ENCODE measurements at regions not wholly inside any gene's neighbourhood (a gene's known extent, or its start where the extent isn't known, plus 50 kb on each side); places are given as distances from the start of the nearest gene placed in this dataset.
"Not testable (repeated sequence)": the region's sequence is repeated elsewhere in the genome, so short reads cannot be mapped to it uniquely, and the experiment has no call there.

DNA sequence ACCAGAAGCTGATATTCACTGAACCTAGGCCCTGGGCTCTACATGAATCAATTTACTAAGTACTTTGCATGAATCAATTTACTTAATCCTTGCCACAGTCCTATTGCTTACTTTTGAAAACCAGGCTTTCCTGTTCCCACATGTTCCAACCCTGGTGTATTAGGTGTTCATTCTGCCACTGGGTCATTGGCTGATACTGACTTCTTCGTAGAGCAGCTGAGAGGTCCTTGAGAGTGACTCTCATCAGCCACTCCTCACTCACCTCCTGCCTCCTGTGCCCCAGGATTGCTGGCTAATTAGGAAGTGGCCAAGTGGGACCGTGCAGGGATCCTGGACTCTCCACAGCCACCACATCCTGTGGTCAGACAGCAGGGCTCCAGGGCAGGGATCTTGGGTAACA, 109.5 kb upstream of the CXorf66 start:
- DNase-seq (ENCODE audit: low read depth): not testable (repeated sequence)

DNA sequence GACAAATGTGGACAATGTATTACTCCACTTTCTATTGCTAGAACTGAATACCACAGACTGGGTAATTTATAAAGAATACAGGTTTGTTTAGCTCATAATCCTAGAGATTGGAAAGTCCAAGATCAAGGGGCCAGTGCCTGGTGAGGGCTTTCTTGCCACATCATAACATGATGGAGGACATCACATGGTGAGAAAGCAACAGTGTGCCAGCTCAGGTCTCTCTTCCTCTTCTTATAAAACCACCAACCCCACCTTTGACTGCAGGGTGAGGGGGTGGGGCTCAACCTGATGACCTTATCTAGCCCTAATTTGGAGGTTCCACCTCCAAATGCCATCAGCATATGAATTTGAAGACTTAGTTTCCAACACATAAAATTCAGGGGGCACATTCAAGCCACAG, 105.7 kb upstream of the CXorf66 start:
- DNase-seq (ENCODE audit: low read depth): no peak

DNA sequence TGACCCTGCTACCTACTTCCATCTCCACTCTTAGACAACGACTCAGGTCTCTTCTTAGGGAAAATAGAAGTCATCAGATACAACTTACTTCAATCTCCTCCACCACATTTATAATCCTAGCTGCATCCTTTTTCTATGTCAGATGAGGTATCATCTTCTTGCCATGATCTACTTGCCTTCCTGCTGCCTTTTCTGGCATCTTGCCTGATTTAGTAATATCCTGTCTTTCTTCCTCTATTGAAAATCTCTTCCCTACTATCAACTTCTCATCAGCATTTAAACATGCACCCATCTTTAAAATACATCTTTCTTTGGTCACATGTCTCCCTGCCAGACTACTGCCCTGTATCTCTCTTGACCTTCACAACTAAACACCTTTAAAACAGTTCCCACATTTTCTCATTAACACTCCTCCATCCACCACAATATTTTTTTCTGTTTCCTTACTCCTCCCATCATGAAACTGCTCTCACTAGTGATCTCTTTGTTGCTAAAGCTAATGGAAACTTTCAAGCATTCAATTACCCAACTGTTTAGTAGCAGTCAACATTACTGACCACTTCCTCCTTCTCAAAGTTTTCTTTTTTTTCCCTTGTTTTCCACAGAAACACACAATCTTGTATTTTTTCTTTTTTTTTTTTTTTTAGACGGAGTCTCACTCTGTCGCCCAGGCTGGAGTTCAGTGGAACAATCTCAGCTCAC, 100.8 kb upstream of the CXorf66 start:
- DNase-seq (ENCODE audit: low read depth): no peak

DNA sequence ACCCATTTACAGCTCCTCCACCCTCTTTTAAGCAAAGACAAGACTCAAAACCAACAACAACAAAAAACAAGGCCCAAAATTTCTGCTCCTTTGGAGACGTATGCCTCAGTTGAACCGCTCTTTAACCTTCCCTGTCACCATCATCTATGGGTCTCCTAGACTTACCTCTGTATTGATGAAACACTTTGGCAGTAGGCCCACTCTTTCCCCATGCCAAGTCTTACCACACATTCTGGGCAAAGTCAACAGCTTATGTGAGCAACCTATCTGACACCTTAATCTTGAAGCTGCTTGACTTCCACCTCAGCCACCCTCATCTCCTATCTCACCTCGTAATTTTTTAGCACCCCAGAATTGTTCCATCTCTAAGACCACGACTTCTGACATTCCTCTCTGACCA, 99.7 kb upstream of the CXorf66 start:
- no peak for DNase-seq (ENCODE audit: low read depth)

DNA sequence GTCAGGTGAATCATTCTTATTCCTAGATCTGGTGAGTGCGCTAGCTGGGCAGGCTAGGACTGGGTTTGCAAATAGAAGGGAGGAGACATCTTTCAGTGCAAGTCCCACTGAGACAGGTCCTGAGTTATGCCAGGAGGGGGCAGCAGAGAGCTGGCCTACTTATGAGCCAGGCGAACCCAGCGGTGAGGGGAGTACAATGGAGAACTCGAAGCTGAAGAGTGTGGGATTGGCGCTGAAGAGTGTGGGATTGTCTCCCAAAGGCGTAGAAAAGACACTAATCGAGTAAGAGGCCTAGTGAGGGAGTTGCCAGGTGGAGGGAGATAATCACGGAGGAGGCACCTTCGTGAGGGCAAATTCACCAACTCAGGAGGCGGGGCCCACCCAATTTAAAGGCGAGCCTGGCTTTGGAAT, 91.7 kb upstream of the CXorf66 start:
- DNase-seq (ENCODE audit: low read depth): peak; percentile 67

DNA sequence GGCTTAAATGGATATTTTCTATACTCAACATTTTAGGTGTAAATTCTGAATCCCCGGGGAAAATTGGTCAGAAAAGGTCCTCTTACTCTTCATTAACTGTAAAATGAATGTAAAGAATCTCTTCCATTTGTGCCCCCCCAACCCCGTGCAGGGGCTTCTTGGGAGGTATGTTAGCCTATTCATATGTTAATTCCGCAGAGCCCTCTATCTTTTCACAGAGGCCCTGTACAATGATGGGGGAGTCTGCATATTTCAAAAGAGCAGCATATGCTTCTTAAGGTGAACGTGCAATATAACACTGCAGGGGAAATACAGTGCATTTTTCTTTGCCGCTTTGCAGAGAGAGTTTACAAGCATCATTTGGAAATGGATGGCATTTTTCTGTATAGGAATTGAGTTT, 88.5 kb upstream of the CXorf66 start:
- no peak for DNase-seq (ENCODE audit: low read depth)

DNA sequence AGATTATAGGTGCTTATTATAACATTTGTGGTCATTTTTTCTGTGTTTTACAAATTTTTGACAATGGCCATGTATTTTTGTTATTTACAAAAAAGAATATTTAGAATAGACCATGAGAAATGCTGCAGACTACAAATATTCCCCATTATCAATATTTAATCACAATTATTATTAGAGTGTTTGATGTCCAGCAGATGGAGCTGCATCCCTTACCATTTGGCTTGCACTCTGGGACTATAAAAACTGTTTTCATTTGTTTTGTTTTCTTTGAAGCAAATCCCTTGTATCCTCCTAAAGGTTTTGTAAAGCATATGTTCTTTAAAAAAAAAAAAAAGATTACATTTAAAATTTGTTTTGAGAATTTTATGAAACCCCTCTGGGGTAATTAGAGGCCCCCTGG, 85.6 kb upstream of the CXorf66 start:
- peak; percentile 10 for DNase-seq (ENCODE audit: low read depth)

DNA sequence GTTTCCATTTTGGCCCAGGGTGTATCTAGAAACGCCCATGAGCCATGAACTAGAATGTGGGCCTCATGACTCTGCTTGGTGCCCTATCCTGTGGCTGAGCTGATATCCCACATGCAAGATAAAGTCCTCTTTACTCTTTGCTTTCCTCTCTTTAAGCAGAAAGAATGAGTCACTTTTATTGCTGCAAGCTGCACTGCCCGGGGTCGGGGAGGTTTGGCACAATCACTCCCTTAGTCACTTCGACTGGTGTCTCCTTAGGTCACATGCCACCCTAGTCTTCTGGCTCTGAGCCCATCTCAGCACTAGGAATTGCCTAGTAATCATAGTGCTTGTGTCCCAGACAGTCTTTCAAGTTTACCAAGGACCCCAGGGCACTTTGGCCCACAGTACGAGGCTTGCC, 75.1 kb upstream of the CXorf66 start:
- DNase-seq (ENCODE audit: low read depth): peak; percentile 22

DNA sequence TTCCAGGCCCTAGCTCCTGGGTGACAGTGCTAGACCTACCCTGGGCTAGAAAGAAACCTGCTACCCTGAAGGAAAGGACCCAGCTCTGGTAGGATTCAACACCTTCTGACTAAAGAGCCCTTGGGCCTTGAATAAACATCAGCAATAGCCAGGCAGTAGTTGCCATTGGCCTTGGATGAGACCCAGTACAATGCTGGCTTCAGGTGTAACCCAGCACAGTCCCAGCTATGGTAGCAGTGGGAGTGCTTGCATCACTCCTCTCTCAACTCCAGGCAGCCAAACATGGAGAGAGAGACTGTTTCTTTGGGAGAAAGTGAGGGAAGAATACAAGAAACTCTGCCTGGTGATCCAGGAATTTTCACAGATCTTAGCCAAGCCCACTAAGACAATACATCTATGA, 73.5 kb upstream of the CXorf66 start:
- no peak for DNase-seq (ENCODE audit: low read depth)

DNA sequence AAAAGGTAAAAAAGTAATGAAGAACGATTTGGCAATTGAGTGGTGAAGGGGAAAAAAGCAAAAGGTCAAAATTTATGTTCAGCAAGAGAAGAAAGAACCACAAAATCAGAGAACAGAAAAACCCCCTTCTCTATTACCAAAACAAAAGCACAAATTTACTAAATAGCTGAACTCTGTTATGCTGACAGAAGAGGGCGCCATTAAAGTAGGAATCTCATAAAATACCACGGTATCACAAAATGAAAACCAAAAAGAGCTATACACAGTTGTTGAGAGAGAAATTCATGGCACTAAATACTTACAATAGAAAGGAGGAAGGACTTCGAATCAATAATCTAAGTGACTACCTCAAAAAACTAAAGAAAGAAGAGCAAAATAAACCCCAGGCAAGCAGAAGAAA, 69.6 kb upstream of the CXorf66 start:
- DNase-seq (ENCODE audit: low read depth): no peak

DNA sequence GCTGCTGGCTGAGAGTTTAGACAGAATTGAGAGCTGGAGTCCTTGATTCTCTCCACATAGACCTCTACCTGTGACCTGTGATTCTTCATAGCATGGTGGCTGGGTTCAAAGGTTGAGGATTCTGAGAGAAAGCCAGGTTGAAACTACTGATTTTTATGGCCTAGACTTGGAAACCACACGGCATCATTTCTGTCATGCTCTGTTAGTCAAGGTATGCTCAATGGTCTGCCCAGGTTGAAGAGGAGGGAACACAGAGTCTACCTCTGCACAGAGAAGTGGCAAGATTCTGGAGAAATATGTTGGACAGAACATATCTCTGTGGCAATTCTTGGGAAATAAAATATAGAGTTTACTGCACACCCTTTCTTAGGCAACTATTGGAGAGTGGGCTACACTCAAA, 57.2 kb upstream of the CXorf66 start:
- DNase-seq (ENCODE audit: low read depth): no peak

DNA sequence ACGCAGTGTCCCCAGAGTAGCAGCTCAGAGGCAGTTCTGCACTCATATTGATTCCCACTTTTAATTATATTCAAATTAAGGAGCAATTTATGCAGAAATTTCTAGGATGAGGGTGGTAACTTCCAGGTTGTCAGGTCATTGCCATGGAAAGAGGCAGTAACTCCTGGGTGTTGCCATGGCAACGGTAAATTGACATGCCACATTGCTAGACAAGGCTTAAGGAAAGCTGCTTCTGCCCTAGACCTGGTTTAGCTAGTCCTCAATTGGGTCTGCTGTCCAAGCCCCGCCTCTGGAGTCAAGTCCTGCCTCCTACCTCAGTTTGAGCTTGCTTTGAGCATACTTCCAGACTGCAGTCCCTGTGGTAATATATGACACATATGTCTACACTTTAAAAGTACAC, 53.8 kb upstream of the CXorf66 start:
- not testable (repeated sequence) for DNase-seq (ENCODE audit: low read depth)

All from myocyte (in vitro differentiated cells).